AG04450 (cell line): ENCODE measurements at regions not wholly inside any gene's neighbourhood (a gene's known extent, or its start where the extent isn't known, plus 50 kb on each side); places are given as distances from the start of the nearest gene placed in this dataset.

Experiments
- CTCF ChIA-PET: fragments of 300-600, 350-600 bp; formaldehyde crosslinking; extraction: SDS; loops from one replicate; lab custom pipeline; 2022; ENCODE audit warnings: antibody characterized with exemption, inconsistent platforms; lab: Charles Lee
- POLR2A ChIA-PET: fragments of 350-600 bp; formaldehyde crosslinking; extraction: SDS; loops from one replicate; lab custom pipeline; 2021; ENCODE audit warnings: antibody characterized with exemption, inconsistent platforms; lab: Yijun Ruan, JAX
- DNase-seq: peaks from one replicate; pipeline ENCODE4 v3.0.0-alpha.2; 2011; ENCODE audit warnings: low read depth, low spot score
- H3K27ac ChIP-seq: one replicate; pipeline ENCODE4 v1.5.1; 2012; ENCODE audit warnings: low read depth, low read length, control low read depth
- H3K27me3 ChIP-seq: one replicate; pipeline ENCODE4 v1.6.0; 2012; ENCODE audit warnings: low read length; ENCODE audit not compliant: control insufficient read depth, insufficient read depth
- H3K4me3 ChIP-seq: 2 replicates; pipeline ENCODE4 v1.5.1; 2011; ENCODE audit warnings: mild to moderate bottlenecking, low read depth, low read length, control low read depth
- H3K9me3 ChIP-seq: 2 replicates; pipeline ENCODE4 v1.5.1; 2012; ENCODE audit warnings: low read length; ENCODE audit not compliant: control insufficient read depth, insufficient read depth
- CTCF ChIP-seq: IDR thresholded peaks from 2 replicates; pipeline ENCODE4 v1.5.1; 2011; ENCODE audit warnings: low read depth, low read length, control low read depth, inconsistent platforms

- CTCF ChIA-PET = no interaction called here
- TF ChIP-seq CTCF = no peak
- Histone ChIP-seq H3K27me3 (no peaks in the 10 kb centered on the region), H3K4me3 (no peak overlapping the region), H3K27ac (no peak overlapping the region), H3K9me3 (peaks cover 91% of the 10 kb centered on the region)
- DNase-seq = no peak
- POLR2A ChIA-PET = no interaction called here
These were observed 100.8 kb upstream of the B3GAT1 start for GRCh38 chr11:134512571-134513538.

- Histone ChIP-seq H3K27ac (no peak overlapping the region), H3K27me3 (no peaks in the 10 kb centered on the region), H3K4me3 (no peak overlapping the region), H3K9me3 (peaks cover 85% of the 10 kb centered on the region)
- DNase-seq = no peak
- no peak for TF ChIP-seq CTCF
- ChIA-PET CTCF (no interaction called here), POLR2A (no interaction called here)
These were observed 100.0 kb upstream of the B3GAT1 start for GRCh38 chr11:134512061-134512460.

GRCh38 chr11:134511255-134511654 is 99.2 kb upstream of the B3GAT1 start:
- Histone ChIP-seq H3K9me3 (peaks cover 80% of the 10 kb centered on the region), H3K27me3 (no peaks in the 10 kb centered on the region), H3K4me3 (no peak overlapping the region), H3K27ac (no peak overlapping the region)
- DNase-seq = no peak
- ChIA-PET POLR2A (no interaction called here), CTCF (no interaction called here)
- no peak for TF ChIP-seq CTCF

- Histone ChIP-seq H3K9me3 (peaks cover 73% of the 10 kb centered on the region), H3K27ac (no peak overlapping the region), H3K4me3 (no peak overlapping the region), H3K27me3 (no peaks in the 10 kb centered on the region)
- POLR2A ChIA-PET = no interaction called here
- no peak for TF ChIP-seq CTCF
- no peak for DNase-seq
- CTCF ChIA-PET = no interaction called here
These were observed 98.4 kb upstream of the B3GAT1 start for GRCh38 chr11:134510233-134511040.
